B cell (primary cell): ENCODE measurements at regions not wholly inside any gene's neighbourhood (a gene's known extent, or its start where the extent isn't known, plus 50 kb on each side); places are given as distances from the start of the nearest gene placed in this dataset.

Experiments used
- CTCF ChIP-seq: fragments of 200-600 bp; IDR thresholded peaks from one replicate; pipeline ENCODE4 v1.8.0; 2022; ENCODE audit warnings: antibody characterized with exemption, mild to moderate bottlenecking
- EZH2 ChIP-seq: IDR thresholded peaks from 2 replicates; pipeline ENCODE4 v1.6.1; 2012; ENCODE audit warnings: borderline replicate concordance, low read depth, mild to moderate bottlenecking, moderate library complexity, low read length; ENCODE audit not compliant: insufficient read depth, poor library complexity, severe bottlenecking

GRCh38 chr5:110250355-110250754, 476.1 kb downstream of the TMEM232 start:
- no peak for TF ChIP-seq CTCF
- TF ChIP-seq EZH2: no peak
